Upper lobe of left lung (tissue), 4 donors: ENCODE measurements at regions not wholly inside any gene's neighbourhood (a gene's known extent, or its start where the extent isn't known, plus 50 kb on each side); places are given as distances from the start of the nearest gene placed in this dataset.

Experiments used
- CTCF ChIP-seq, 6 experiments: fragments of 450-650 bp in 4 of 6; fragments of 200-600 bp in 2 of 6; sonication (generic) in 2 of 6; IDR thresholded peaks; one replicate each; pipeline ENCODE4 v1.5.1; 2016 to 2019; ENCODE audit warnings: antibody characterized with exemption in 6 of 6
- POLR2A ChIP-seq, 4 donors: fragments of 450-650 bp; IDR thresholded peaks; one replicate each; pipeline ENCODE4 v1.5.1; 2016 to 2017; ENCODE audit warnings: antibody characterized with exemption in 4 of 4, mild to moderate bottlenecking in 2 of 4

- TF ChIP-seq POLR2A (IDR thresholded peaks at IDR 0.05): no peak
- no peak for TF ChIP-seq CTCF (IDR thresholded peaks at IDR 0.05)
These were observed 1519.6 kb downstream of the PCDH9 start for GRCh38 chr13:65710514-65710913.
